ENCODE measurements at regions not wholly inside any gene's neighbourhood (a gene's known extent, or its start where the extent isn't known, plus 50 kb on each side); places are given as distances from the start of the nearest gene placed in this dataset.

GRCh38 chr22:48051796-48052620, 1289.6 kb downstream of the TBC1D22A start:
- no peak for DNase-seq (ENCODE audit: low read depth)

GRCh38 chr22:48050836-48051235, 1288.4 kb downstream of the TBC1D22A start:
- no peak for DNase-seq (ENCODE audit: low read depth)

DNA sequence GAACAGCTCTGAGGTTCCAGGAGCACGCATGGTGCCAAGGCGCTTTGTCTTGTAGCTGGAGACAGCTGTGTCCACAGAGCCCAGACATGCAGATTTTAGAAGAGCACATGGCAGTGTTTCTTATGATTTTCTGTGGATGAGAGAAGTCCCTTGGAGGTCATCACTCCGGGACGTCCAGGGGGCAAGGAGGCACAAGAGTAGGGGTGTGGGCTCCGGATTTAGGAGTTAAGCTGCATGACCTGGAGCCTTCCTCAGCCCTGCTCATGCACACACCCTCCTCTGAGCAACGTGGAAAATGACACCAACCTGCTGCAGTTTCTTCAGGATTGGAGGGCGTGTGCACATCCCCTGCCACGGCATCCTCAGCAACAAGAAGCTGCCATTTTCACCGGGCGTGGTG, 1286.7 kb downstream of the TBC1D22A start:
- DNase-seq (ENCODE audit: low read depth): no peak

- DNase-seq (ENCODE audit: low read depth): no peak
Observed at GRCh38 chr22:48047722-48048500, 1285.5 kb downstream of the TBC1D22A start.

DNA sequence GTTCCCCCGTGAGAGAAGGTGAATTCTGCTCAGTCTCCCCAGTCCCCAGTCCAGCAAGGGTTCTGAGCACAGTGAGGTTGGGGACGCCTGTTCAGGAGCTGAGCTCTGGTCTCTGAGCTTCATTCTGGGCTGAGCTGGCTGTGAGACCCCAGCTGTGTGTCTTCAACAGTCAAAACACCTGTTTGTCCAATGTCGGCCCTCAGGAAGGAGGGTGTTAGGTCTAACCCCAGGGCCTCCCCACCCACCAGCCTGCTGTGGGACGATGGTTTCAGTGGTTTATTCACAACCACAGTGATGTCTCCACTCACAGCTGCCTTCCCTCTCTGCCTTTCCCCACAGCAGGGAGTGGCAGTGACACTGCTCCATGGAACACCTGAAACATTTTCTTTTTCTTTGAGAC, 1282.9 kb downstream of the TBC1D22A start:
- no peak for DNase-seq (ENCODE audit: low read depth)

DNA sequence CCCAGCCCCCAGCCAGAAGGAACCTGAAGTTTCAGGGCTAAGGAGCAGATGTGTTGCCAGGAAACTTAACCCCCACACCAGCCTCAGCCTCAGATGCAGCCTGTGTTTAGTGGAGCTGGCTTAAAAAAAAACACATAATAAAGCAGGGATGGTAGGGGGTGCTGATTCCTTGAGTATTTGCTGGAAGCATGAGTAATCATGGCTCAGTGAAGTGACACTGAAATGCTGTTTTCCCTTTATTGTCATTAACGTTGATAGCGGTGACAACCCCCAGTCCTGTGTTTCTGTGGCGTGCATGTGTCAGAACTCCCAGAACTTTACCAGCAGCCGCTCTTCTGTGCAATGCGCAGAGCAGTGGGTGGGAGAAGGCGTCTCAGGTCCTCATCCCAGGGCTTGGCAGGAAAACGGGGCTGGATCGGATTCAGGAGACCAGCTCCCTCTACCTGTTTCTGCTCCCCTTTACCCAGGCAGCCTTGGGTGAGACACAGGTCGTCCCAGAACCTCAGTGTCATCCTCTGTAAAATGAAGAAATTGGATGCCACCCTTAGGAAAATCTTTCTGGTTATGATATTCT, 1282.1 kb downstream of the TBC1D22A start:
- DNase-seq (ENCODE audit: low read depth): no peak

GRCh38 chr22:48043581-48043980, 1281.1 kb downstream of the TBC1D22A start:
- no peak for DNase-seq (ENCODE audit: low read depth)

DNA sequence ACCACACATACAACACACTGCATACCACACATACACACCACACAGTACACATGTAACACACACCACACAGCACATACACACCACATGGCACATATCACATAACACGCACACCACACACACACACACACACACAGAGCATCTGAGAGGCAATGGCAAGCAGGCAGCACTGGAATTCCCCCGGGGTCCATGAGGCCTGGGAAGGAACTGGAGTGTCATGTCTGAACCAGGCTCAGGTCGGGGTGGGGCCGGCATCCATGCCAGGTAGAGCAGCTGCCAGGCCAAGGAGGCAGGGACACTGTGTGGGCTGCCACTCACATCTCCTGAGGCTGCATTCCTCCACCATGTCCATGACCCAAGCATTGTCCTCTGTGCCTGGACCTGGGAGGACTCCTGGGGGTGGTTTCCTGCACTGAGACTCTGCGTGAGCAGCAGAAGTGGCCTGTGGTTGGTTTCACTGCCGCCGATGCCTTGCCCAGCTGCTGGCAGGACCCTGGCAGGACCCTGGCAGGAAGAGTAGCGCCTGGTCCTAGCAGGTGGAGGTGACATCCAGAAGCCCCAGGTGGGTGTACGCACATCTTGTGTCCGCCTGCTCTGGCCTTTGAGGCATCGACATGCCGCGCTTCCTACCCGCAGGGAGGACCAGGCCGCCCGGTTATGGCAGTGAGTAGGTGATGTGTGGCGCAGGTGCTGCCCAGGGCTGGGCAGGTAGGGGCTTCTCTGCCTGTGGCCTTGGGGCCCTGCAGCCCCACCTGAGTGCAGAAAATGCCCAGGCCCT, 1280.4 kb downstream of the TBC1D22A start:
- DNase-seq (ENCODE audit: low read depth): no peak

- DNase-seq (ENCODE audit: low read depth): no peak
Observed at GRCh38 chr22:48039326-48039725, 1276.9 kb downstream of the TBC1D22A start.

GRCh38 chr22:48037618-48038017, 1275.2 kb downstream of the TBC1D22A start:
- DNase-seq (ENCODE audit: low read depth): no peak

GRCh38 chr22:48035897-48036296, 1273.4 kb downstream of the TBC1D22A start:
- no peak for DNase-seq (ENCODE audit: low read depth)

- DNase-seq (ENCODE audit: low read depth): no peak
Observed at GRCh38 chr22:48031589-48031988, 1269.1 kb downstream of the TBC1D22A start.

GRCh38 chr22:48025096-48025495, 1262.6 kb downstream of the TBC1D22A start:
- no peak for DNase-seq (ENCODE audit: low read depth)

DNA sequence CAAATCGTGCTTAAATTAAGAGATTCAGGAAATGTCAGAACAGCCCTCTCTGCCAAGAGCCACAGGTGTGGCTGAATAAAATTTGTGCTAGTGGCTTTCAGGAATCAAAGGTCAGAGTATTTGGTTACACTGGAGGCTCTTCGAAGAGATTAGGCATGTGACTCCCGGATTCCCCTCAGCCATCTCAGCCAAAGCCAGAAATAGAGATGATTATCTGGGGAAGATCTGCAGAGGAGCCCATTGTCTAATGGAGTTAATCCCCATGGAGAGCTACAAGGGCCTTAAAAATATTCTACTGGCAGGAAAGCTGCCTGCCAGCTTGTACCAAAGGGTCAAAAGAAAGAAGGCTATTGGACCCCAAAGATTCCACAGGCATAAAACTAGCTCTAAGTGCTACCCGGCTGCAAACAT, 1259.5 kb downstream of the TBC1D22A start:
- DNase-seq (ENCODE audit: low read depth): no peak

- DNase-seq (ENCODE audit: low read depth): no peak
Observed at GRCh38 chr22:48018346-48018745, 1255.9 kb downstream of the TBC1D22A start.

GRCh38 chr22:48015701-48016100, 1253.3 kb downstream of the TBC1D22A start:
- DNase-seq (ENCODE audit: low read depth): no peak

DNA sequence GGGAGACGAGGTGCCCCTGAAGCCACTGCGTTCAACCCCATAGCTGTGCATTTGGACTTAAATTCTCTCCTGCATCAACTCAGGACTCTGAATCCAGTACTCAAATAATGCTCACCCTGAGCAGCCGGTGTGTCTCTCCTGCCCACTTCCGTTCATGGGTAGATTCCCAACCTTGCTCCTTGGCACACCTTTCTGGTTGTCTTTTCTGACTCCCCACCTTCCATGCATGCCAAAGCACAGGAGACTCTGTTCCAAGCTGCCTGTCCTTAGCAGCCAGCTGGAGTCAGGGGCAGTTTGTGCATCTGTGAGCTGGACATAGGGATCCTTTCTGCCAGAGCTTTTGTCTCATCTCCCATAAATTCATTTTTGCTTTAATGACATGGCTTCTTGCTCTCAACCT, 1242.5 kb downstream of the TBC1D22A start:
- DNase-seq (ENCODE audit: low read depth): no peak

- no peak for DNase-seq (ENCODE audit: low read depth)
Observed at GRCh38 chr22:48004038-48004437, 1241.6 kb downstream of the TBC1D22A start.

DNA sequence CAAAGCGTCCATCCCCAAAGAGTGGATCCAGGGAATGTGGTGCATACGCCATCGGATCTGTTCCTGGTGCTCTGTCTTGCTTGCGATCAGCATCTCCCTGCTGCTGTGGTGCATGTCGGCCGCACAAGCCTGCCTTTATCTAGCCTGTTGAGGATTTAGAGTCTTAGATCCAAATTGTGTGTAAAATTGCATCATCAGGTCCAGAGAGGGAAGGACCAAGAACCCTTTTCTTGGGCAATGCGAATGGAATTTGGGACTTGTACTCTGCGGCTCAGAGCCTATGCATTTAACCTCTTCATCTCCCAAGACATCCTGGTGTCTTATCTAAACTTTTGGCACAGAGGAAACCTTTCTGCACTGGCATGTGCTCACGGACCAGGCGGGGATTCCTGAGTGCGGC, 1238.7 kb downstream of the TBC1D22A start:
- DNase-seq (ENCODE audit: low read depth): no peak

DNA sequence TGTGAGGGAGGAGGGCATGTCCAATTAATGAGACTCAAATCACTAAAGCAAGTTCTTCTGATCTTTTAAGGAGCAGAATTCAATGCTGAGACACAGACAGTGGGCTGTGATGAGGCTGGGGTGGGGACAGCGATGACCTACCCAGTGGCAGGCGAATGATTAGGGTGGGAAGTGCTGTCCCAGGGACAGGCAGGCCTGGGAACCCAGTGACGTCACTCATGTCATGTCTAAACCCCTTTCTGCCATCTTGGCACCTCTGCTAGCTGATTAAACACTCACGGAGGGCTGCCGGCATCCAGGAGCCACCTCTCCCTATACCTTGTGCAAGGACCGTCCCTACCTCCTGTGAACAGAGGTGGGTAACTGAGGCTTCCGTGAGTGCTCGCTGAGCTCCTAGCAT, 1235.2 kb downstream of the TBC1D22A start:
- DNase-seq (ENCODE audit: low read depth): no peak

- DNase-seq (ENCODE audit: low read depth): no peak
Observed at GRCh38 chr22:47997052-47997590, 1234.7 kb downstream of the TBC1D22A start.

DNA sequence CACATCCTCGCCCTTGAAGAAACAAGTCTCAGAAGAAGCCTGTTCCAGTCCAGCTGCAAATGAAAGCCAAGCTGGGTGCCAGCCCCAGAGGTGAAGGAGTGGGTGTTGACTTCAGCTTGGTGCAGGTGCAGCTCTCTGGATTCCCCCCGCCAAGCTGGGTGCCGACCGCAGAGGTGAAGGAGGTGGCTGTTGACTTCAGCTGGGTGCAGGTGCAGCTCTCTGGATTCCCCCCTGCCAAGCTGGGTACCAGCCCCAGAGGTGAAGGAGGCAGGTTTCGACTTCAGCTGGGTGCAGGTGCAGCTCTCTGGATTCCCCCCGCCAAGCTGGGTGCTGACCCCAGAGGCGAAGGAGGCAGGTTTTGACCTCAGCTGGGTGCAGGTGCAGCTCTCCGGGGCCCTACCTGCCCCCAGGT, 1234.0 kb downstream of the TBC1D22A start:
- no peak for DNase-seq (ENCODE audit: low read depth)

All from activated T-helper 1 cell treated with Interleukin-2 at 50 U/mL for 16 hours (primary cell).